Erythroblast (primary cell): ENCODE measurements at regions not wholly inside any gene's neighbourhood (a gene's known extent, or its start where the extent isn't known, plus 50 kb on each side); places are given as distances from the start of the nearest gene placed in this dataset.

ENCODE experiments used
- GATA1 ChIP-seq: IDR thresholded peaks from 2 replicates; pipeline ENCODE4 v1.6.1; 2011; ENCODE audit warnings: low read depth, mild to moderate bottlenecking, control low read depth, low read length, moderate library complexity
- POLR2A ChIP-seq: IDR thresholded peaks from 2 replicates; pipeline ENCODE4 v1.6.1; 2011; ENCODE audit warnings: mild to moderate bottlenecking, low read length

DNA sequence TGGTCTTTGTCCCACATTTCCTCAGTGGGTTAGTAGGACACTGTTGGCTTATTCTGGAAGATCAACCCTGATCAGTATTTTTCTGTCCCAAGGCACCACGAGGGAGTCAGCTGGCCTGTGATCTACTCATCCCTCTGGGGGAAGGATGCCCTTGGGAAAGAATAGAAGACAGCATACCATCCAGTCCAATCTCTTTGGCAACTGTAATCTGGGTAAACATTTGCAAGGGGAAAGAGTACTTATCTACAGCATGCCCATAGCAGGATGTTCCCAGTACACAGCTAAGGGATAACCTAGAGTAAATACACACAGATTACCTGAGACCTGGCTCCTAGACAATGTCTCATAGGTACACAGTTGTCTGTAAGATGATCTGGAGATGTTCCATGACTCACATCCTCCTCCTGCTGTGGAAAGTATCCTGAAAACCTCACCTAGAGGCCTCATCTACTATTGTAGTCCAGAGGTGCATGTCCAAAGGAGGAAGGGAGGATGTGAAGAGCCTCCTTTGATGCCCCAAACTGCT lies 134.3 kb upstream of the VWC2 start:
- TF ChIP-seq POLR2A: no peak
- no peak for TF ChIP-seq GATA1
